HG03378 (cell line): ENCODE measurements at regions not wholly inside any gene's neighbourhood (a gene's known extent, or its start where the extent isn't known, plus 50 kb on each side); places are given as distances from the start of the nearest gene placed in this dataset.
"Not testable (repeated sequence)": the region's sequence is repeated elsewhere in the genome, so short reads cannot be mapped to it uniquely, and the experiment has no call there.

Source experiments
- ATAC-seq: cut with Tn5 transposase; IDR thresholded peaks from one replicate; pipeline ENCODE4 v1.9.1; 2021; ENCODE audit warnings: mild to moderate bottlenecking, moderate library complexity; ENCODE audit not compliant: unreplicated experiment

GRCh38 chr7:76971201-76971600 lies 61.0 kb downstream of the SPDYE17 start:
- ATAC-seq = not testable (repeated sequence)

GRCh38 chr7:76969892-76970291 lies 62.3 kb downstream of the SPDYE17 start:
- not testable (repeated sequence) for ATAC-seq

GRCh38 chr7:76965731-76966548 lies 66.2 kb downstream of the SPDYE17 start:
- ATAC-seq = not testable (repeated sequence)

- ATAC-seq = not testable (repeated sequence)
These were observed 68.1 kb downstream of the SPDYE17 start for GRCh38 chr7:76964050-76964449.

GRCh38 chr7:76963061-76963460 lies 69.1 kb downstream of the SPDYE17 start:
- not testable (repeated sequence) for ATAC-seq

- not testable (repeated sequence) for ATAC-seq
These were observed 71.7 kb downstream of the SPDYE17 start for GRCh38 chr7:76960400-76960986.

GRCh38 chr7:76959573-76960399 lies 72.4 kb downstream of the SPDYE17 start:
- ATAC-seq = peak; percentile 92

- ATAC-seq = not testable (repeated sequence)
These were observed 75.6 kb downstream of the SPDYE17 start for GRCh38 chr7:76956531-76956930.

GRCh38 chr7:76955124-76955523 lies 77.0 kb downstream of the SPDYE17 start:
- not testable (repeated sequence) for ATAC-seq

- ATAC-seq = peak; percentile 82
These were observed 87.6 kb downstream of the SPDYE17 start for GRCh38 chr7:76944603-76945002.

- peak; percentile 54 for ATAC-seq
These were observed 90.1 kb downstream of the SPDYE17 start for GRCh38 chr7:76941809-76942765.

GRCh38 chr7:76937781-76938180 lies 94.4 kb downstream of the SPDYE17 start:
- ATAC-seq = not testable (repeated sequence)

- ATAC-seq = not testable (repeated sequence)
These were observed 94.8 kb downstream of the SPDYE17 start for GRCh38 chr7:76937330-76937729.

GRCh38 chr7:76936346-76936745 lies 95.8 kb downstream of the SPDYE17 start:
- not testable (repeated sequence) for ATAC-seq

GRCh38 chr7:76934711-76935110 lies 97.5 kb downstream of the SPDYE17 start:
- not testable (repeated sequence) for ATAC-seq

GRCh38 chr7:76932957-76933356 lies 99.2 kb downstream of the SPDYE17 start:
- peak; percentile 65 for ATAC-seq

GRCh38 chr7:76931441-76931840 lies 100.7 kb downstream of the SPDYE17 start:
- ATAC-seq = not testable (repeated sequence)

GRCh38 chr7:76930416-76930815 lies 101.7 kb downstream of the SPDYE17 start:
- not testable (repeated sequence) for ATAC-seq

- ATAC-seq = not testable (repeated sequence)
These were observed 103.4 kb downstream of the SPDYE17 start for GRCh38 chr7:76928751-76929150.

- not testable (repeated sequence) for ATAC-seq
These were observed 104.3 kb downstream of the SPDYE17 start for GRCh38 chr7:76927741-76928393.
